Progenitor cell of endocrine pancreas (in vitro differentiated cells): ENCODE measurements at regions not wholly inside any gene's neighbourhood (a gene's known extent, or its start where the extent isn't known, plus 50 kb on each side); places are given as distances from the start of the nearest gene placed in this dataset.
"Not testable (repeated sequence)": the region's sequence is repeated elsewhere in the genome, so short reads cannot be mapped to it uniquely, and the experiment has no call there.

Source experiments
- DNase-seq: peaks from one replicate; pipeline ENCODE4 v3.0.0; 2021; ENCODE audit warnings: low spot score; ENCODE audit not compliant: unreplicated experiment
- H3K27ac Mint-ChIP-seq: 2 replicates; pipeline ENCODE4 v1.8.0; 2021; ENCODE audit warnings: mild to moderate bottlenecking, moderate library complexity, mixed read lengths
- H3K27me3 Mint-ChIP-seq: 2 replicates; pipeline ENCODE4 v1.8.0; 2021; ENCODE audit warnings: mixed read lengths
- H3K36me3 Mint-ChIP-seq: 2 replicates; pipeline ENCODE4 v1.8.0; 2022; ENCODE audit warnings: mixed read lengths; ENCODE audit not compliant: insufficient read depth
- H3K4me1 Mint-ChIP-seq: 2 replicates; pipeline ENCODE4 v1.8.0; 2021; ENCODE audit warnings: low read depth, mixed read lengths
- H3K4me3 Mint-ChIP-seq: 2 replicates; pipeline ENCODE4 v1.8.0; 2021; ENCODE audit warnings: low read depth, mild to moderate bottlenecking, moderate library complexity, mixed read lengths
- H3K9me3 Mint-ChIP-seq: 2 replicates; pipeline ENCODE4 v1.8.0; 2021; ENCODE audit warnings: low read depth, mixed read lengths
- CTCF ChIP-seq: fragments of 200-600 bp; sonication (generic); IDR thresholded peaks from one replicate; pipeline ENCODE4 v1.5.0; 2021; ENCODE audit warnings: antibody characterized with exemption, mild to moderate bottlenecking; ENCODE audit not compliant: unreplicated experiment

DNA sequence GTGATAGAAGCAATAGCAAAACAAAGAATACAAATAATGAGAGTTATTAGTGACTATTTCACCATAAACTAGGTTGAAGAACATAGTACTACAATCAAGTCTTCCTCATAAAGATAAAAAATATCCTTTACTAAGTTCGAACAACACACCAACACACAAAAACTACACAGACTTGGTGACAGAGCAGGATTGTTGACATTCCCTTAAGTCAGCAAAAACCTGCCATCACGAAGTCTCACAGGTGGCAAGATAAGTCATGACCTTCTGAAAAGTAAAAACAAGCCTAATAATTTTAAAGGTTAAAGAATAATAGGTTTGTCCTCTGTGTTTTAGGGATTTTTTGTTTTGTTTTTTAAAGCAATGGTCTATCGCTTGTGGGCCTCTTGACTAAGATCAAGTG lies 173.0 kb downstream of the SEC23A start:
- Mint-ChIP-seq H3K4me1 (peaks cover 21% of the 10 kb centered on the region), H3K27me3 (no peaks in the 10 kb centered on the region), H3K36me3 (peaks cover 4% of the 10 kb centered on the region), H3K4me3 (peak overlapping the region; percentile 16), H3K9me3 (peaks cover 24% of the 10 kb centered on the region), H3K27ac (peak overlapping the region; percentile 60)
- no peak for TF ChIP-seq CTCF
- DNase-seq = no peak

- H3K9me3 Mint-ChIP-seq = peaks cover 28% of the 10 kb centered on the region
- no peak overlapping the region for H3K4me3 Mint-ChIP-seq
These were observed 173.6 kb downstream of the SEC23A start for GRCh38 chr14:38929416-38929815.

GRCh38 chr14:38921893-38922292 lies 181.1 kb downstream of the SEC23A start:
- H3K4me1 Mint-ChIP-seq, H3K36me3 Mint-ChIP-seq, H3K4me3 Mint-ChIP-seq, DNase-seq, H3K27me3 Mint-ChIP-seq, H3K27ac Mint-ChIP-seq: not testable (repeated sequence)
- peaks cover 19% of the 10 kb centered on the region for H3K9me3 Mint-ChIP-seq

More at GRCh38 chr14:38929416-38929815, 173.6 kb downstream of the SEC23A start:
- Mint-ChIP-seq H3K27me3 (no peaks in the 10 kb centered on the region), H3K4me1 (peaks cover 21% of the 10 kb centered on the region), H3K27ac (no peak overlapping the region), H3K36me3 (peaks cover 4% of the 10 kb centered on the region)
- TF ChIP-seq CTCF = no peak
- DNase-seq = no peak

DNA sequence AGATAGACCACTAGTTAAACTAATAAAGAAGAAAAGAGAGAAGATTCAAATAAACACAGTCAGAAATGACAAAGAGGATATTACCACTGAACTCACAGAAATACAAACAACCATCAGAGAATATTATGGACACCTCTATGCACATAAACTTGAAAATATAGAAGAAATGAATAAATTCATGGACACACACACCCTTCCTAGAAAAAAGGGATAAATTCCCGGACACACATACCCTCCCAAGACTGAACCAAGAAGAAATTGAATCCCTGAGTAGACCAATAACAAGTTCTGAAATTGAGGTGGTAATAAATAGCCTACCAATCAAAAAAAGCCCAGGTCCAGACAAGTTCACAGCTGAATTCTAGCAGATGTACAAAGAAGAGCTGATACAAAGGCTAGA lies 187.9 kb downstream of the SEC23A start:
- no peak for DNase-seq
- Mint-ChIP-seq H3K4me1 (no peaks in the 10 kb centered on the region), H3K36me3 (no peaks in the 10 kb centered on the region), H3K27me3 (no peaks in the 10 kb centered on the region), H3K27ac (no peak overlapping the region), H3K4me3 (no peak overlapping the region), H3K9me3 (peaks cover 19% of the 10 kb centered on the region)
- no peak for TF ChIP-seq CTCF

DNA sequence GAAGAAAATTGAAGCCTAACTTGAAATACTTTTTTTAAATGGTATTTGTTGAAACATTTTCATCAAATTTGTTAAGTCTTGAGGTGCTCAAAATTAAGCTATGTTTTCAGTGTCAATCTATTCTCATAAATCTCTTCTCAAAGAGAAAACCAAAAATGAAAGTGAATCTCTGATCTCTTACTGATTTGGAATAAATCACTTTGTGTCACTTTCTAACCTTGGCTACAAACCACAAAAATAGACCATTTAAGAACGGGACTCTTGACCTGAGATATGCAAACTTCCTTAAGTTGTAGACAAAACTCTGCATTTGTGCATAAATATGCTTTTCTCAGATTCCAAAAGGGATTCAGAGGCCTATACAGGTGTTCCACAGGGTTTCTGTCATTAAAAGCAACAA lies 192.9 kb downstream of the SEC23A start:
- Mint-ChIP-seq H3K4me3 (no peak overlapping the region), H3K4me1 (peaks cover 6% of the 10 kb centered on the region), H3K9me3 (peaks cover 5% of the 10 kb centered on the region), H3K27ac (no peak overlapping the region), H3K27me3 (no peaks in the 10 kb centered on the region), H3K36me3 (no peaks in the 10 kb centered on the region)
- DNase-seq = no peak
- no peak for TF ChIP-seq CTCF

GRCh38 chr14:38904959-38905358 lies 198.1 kb downstream of the SEC23A start:
- DNase-seq = no peak
- Mint-ChIP-seq H3K4me3 (no peak overlapping the region), H3K27me3 (no peaks in the 10 kb centered on the region), H3K9me3 (no peaks in the 10 kb centered on the region), H3K4me1 (peaks cover 9% of the 10 kb centered on the region), H3K36me3 (no peaks in the 10 kb centered on the region), H3K27ac (no peak overlapping the region)
- no peak for TF ChIP-seq CTCF
